Glutamatergic neuron (in vitro differentiated cells): ENCODE measurements at regions not wholly inside any gene's neighbourhood (a gene's known extent, or its start where the extent isn't known, plus 50 kb on each side); places are given as distances from the start of the nearest gene placed in this dataset.
"Not testable (repeated sequence)": the region's sequence is repeated elsewhere in the genome, so short reads cannot be mapped to it uniquely, and the experiment has no call there.

Source experiments
- DNase-seq: peaks from one replicate; pipeline ENCODE4 v3.0.0; 2022
- H3K27ac Mint-ChIP-seq: one replicate; pipeline ENCODE4 v1.8.0; 2020; ENCODE audit warnings: mild to moderate bottlenecking, mixed read lengths, inconsistent platforms; ENCODE audit not compliant: unreplicated experiment
- H3K27me3 Mint-ChIP-seq: one replicate; pipeline ENCODE4 v1.8.0; 2020; ENCODE audit warnings: mild to moderate bottlenecking, moderate library complexity, mixed read lengths, inconsistent platforms; ENCODE audit not compliant: unreplicated experiment
- H3K36me3 Mint-ChIP-seq: one replicate; pipeline ENCODE4 v1.8.0; 2020; ENCODE audit warnings: mild to moderate bottlenecking, mixed read lengths, inconsistent platforms; ENCODE audit not compliant: unreplicated experiment
- H3K4me1 Mint-ChIP-seq: one replicate; pipeline ENCODE4 v1.8.0; 2020; ENCODE audit warnings: mild to moderate bottlenecking, low read depth, mixed read lengths, inconsistent platforms; ENCODE audit not compliant: unreplicated experiment
- H3K4me3 Mint-ChIP-seq: one replicate; pipeline ENCODE4 v1.8.0; 2020; ENCODE audit warnings: mild to moderate bottlenecking, mixed read lengths, inconsistent platforms; ENCODE audit not compliant: unreplicated experiment
- H3K9me3 Mint-ChIP-seq: one replicate; pipeline ENCODE4 v1.8.0; 2020; ENCODE audit warnings: mild to moderate bottlenecking, moderate library complexity, mixed read lengths, inconsistent platforms; ENCODE audit not compliant: unreplicated experiment
- TF ChIP-seq, protein P1 (sequence below): fragments of 200-600 bp; sonication (generic); IDR thresholded peaks from one replicate; pipeline ENCODE4 v1.5.0; 2021; ENCODE audit not compliant: partially characterized antibody, unreplicated experiment

DNA sequence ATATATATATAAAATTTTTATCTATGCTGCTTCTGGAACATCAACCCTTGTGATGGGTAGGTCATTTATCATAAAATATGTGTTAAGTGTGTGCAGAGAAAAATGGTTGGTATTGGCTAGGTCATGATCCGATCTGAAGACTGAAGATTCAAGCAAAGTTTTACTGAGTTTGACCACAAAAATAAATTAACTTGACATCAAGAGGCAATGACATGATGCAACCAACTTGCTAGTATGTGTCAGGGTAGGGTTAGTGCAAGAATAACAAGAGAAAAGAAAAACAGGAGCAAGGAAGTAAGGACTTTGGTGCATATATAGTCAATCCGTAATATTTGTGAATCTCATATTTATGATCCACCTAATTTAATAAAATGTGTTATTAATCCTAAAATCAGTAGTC is 1202.0 kb upstream of the ADGRB3 start:
- Mint-ChIP-seq H3K4me3 (no peak overlapping the region), H3K9me3 (no peaks in the 10 kb centered on the region), H3K27ac (no peak overlapping the region), H3K27me3 (no peaks in the 10 kb centered on the region), H3K4me1 (no peaks in the 10 kb centered on the region), H3K36me3 (no peaks in the 10 kb centered on the region)
- TF ChIP-seq, protein P1, sequence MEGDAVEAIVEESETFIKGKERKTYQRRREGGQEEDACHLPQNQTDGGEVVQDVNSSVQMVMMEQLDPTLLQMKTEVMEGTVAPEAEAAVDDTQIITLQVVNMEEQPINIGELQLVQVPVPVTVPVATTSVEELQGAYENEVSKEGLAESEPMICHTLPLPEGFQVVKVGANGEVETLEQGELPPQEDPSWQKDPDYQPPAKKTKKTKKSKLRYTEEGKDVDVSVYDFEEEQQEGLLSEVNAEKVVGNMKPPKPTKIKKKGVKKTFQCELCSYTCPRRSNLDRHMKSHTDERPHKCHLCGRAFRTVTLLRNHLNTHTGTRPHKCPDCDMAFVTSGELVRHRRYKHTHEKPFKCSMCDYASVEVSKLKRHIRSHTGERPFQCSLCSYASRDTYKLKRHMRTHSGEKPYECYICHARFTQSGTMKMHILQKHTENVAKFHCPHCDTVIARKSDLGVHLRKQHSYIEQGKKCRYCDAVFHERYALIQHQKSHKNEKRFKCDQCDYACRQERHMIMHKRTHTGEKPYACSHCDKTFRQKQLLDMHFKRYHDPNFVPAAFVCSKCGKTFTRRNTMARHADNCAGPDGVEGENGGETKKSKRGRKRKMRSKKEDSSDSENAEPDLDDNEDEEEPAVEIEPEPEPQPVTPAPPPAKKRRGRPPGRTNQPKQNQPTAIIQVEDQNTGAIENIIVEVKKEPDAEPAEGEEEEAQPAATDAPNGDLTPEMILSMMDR: no peak
- no peak for DNase-seq

- peaks cover 2% of the 10 kb centered on the region for H3K27me3 Mint-ChIP-seq
- no peaks in the 10 kb centered on the region for H3K9me3 Mint-ChIP-seq
- H3K4me3 Mint-ChIP-seq: no peak overlapping the region
- H3K27ac Mint-ChIP-seq: no peak overlapping the region
- no peaks in the 10 kb centered on the region for H3K4me1 Mint-ChIP-seq
- no peak for DNase-seq
- no peaks in the 10 kb centered on the region for H3K36me3 Mint-ChIP-seq
- TF ChIP-seq, protein P1: no peak
Measured at GRCh38 chr6:67431076-67431475, 1204.0 kb upstream of the ADGRB3 start.

GRCh38 chr6:67426686-67427085 is 1208.4 kb upstream of the ADGRB3 start:
- H3K36me3 Mint-ChIP-seq, DNase-seq, H3K4me3 Mint-ChIP-seq, H3K27me3 Mint-ChIP-seq, H3K27ac Mint-ChIP-seq, H3K4me1 Mint-ChIP-seq, H3K9me3 Mint-ChIP-seq: not testable (repeated sequence)

- Mint-ChIP-seq H3K4me3 (no peak overlapping the region), H3K36me3 (no peaks in the 10 kb centered on the region), H3K9me3 (no peaks in the 10 kb centered on the region), H3K4me1 (no peaks in the 10 kb centered on the region), H3K27me3 (no peaks in the 10 kb centered on the region), H3K27ac (no peak overlapping the region)
- TF ChIP-seq, protein P1: no peak
- DNase-seq: no peak
Measured at GRCh38 chr6:67412035-67412434, 1223.0 kb upstream of the ADGRB3 start.

DNA sequence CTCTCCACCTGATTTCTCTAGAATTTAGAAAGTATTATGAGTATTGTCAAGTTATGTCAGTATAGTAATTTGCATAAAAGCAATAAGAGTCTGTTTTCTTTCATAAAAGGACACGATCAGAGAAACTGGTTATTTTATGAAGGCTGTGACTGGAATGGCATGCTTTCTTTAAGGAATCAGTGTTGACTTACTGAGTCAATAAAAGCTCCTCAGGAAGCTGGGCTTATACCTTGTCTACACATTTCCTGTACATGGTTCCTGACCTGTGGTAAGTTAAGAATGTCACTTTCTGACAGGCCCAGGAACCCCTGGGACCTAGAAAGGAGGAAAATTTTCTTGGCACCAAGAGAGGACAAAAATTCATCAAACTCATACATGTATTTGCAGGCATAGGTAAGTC is 1224.0 kb upstream of the ADGRB3 start:
- TF ChIP-seq, protein P1: no peak
- H3K4me3 Mint-ChIP-seq: no peak overlapping the region
- DNase-seq: no peak
- no peaks in the 10 kb centered on the region for H3K9me3 Mint-ChIP-seq
- H3K4me1 Mint-ChIP-seq: no peaks in the 10 kb centered on the region
- H3K27ac Mint-ChIP-seq: no peak overlapping the region
- H3K36me3 Mint-ChIP-seq: no peaks in the 10 kb centered on the region
- H3K27me3 Mint-ChIP-seq: no peaks in the 10 kb centered on the region

DNA sequence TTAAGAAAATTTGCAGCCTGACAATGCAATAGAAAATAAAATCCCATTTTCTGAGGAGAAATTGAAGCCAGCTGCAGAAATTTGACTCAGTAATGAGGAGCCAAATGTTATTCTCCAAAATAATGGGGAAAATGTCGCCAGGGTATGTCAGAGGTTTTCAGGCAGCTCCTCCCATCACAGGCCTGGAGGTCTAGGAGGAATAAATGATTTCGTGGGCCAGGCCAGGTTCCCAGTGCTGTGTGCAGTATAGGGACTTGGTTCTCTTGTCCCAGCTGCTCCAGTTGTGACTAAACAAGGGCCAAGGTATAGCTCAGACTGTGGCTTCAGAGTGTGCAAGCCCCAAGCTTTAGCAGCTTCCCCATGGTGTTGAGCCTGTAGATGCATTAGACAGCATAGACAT is 1240.8 kb upstream of the ADGRB3 start:
- no peak overlapping the region for H3K27ac Mint-ChIP-seq
- H3K4me1 Mint-ChIP-seq: peaks cover 13% of the 10 kb centered on the region
- peaks cover 11% of the 10 kb centered on the region for H3K36me3 Mint-ChIP-seq
- H3K9me3 Mint-ChIP-seq: peaks cover 9% of the 10 kb centered on the region
- no peak for DNase-seq
- H3K4me3 Mint-ChIP-seq: no peak overlapping the region
- TF ChIP-seq, protein P1: no peak
- H3K27me3 Mint-ChIP-seq: peaks cover 5% of the 10 kb centered on the region
